ENCODE measurements at regions not wholly inside any gene's neighbourhood (a gene's known extent, or its start where the extent isn't known, plus 50 kb on each side); places are given as distances from the start of the nearest gene placed in this dataset.

DNA sequence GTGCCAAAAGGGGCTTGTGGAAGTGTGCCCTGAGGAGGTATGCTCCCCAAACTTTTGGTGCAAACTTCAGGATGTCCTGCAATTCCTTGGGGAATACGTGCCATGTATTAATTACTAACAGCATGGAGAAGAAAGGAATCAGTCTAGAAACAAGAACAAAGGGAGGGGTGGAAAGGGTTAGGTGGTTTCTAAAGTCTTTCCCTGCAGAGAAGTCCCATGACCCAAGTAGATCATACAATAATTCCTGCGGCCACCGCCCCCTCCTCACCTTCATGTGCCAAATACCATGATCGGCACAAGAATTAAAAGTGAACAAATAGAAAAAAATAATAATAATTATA, 258.2 kb downstream of the PLPP3 start:
- no peak for TF ChIP-seq HCFC1 (IDR thresholded peaks at IDR 0.05; ENCODE audit: low read length)
- TF ChIP-seq BCL11A (IDR thresholded peaks at IDR 0.05; ENCODE audit: low read depth, low read length): no peak
- no peak overlapping the region for H3K9ac ChIP-seq (ENCODE audit: control insufficient read depth, insufficient read depth, low read length)
- WGBS (ENCODE audit: insufficient coverage, insufficient replicate concordance, low lambda C conversion rate, missing lambda C conversion rate): 70% methylated on average over 4 of the region's 4 CpGs
- ChIA-PET SMC1A (ENCODE audit: uncharacterized antibody, unreplicated experiment) (interaction anchor here (1.1 to 1.8 kb wide), 2 partner anchors 18 to 25 kb away, joined by 3 to 8 read pairs; no protein-coding TSS in a partner anchor), POLR2A (interaction anchor here (0.7 kb wide), 1 partner anchor 85 kb away, joined by 6 read pairs; no protein-coding TSS in a partner anchor), CTCF (interaction anchor here (1.5 to 1.7 kb wide), 2 partner anchors 20 to 256 kb away, joined by 3 to 4 read pairs; no protein-coding TSS in a partner anchor), RAD21 (ENCODE audit: unreplicated experiment) (interaction anchor here (0.9 kb wide), 1 partner anchor 15 kb away, joined by 3 read pairs; no protein-coding TSS in a partner anchor)
- H4K20me1 ChIP-seq (ENCODE audit: control insufficient read depth, insufficient read depth): no peaks in the 10 kb centered on the region
- FAIRE-seq (no peak), DNase-seq (ENCODE audit: low read depth, low spot score) (no peak), ATAC-seq (no peak)
- no peak overlapping the region for H2AFZ ChIP-seq (ENCODE audit: control insufficient read depth, low read depth, low read length)
- no peak overlapping the region for H3K4me3 ChIP-seq
- in situ Hi-C loops (cut with MboI): no loop called here
- H3K27me3 ChIP-seq (replicated peaks in 1 of 2; ENCODE audit: control insufficient read depth in 2 of 2, insufficient read depth in 2 of 2, low read length in 1 of 2): no peaks in the 10 kb centered on the region
- no peak overlapping the region for H3K27ac ChIP-seq (ENCODE audit: control insufficient read depth, insufficient read depth)
- H3K4me2 ChIP-seq (ENCODE audit: control insufficient read depth, insufficient read depth): no peak overlapping the region
- intact Hi-C loops (cut with micrococcal nuclease; ENCODE audit: unreplicated experiment): no loop called here
- H3K9me3 ChIP-seq (replicated peaks; ENCODE audit: control insufficient read depth, insufficient read depth, low read length): no peaks in the 10 kb centered on the region
- H3K36me3 ChIP-seq (ENCODE audit: control insufficient read depth in 2 of 2, insufficient read depth in 2 of 2, low read length in 1 of 2): no peaks in the 10 kb centered on the region
- H3K79me2 ChIP-seq (ENCODE audit: control insufficient read depth, insufficient read depth, low read length): no peaks in the 10 kb centered on the region
- H3K4me1 ChIP-seq (ENCODE audit: control insufficient read depth, insufficient read depth, low read length): no peaks in the 10 kb centered on the region
- BruUV-seq (replicated peaks): no TSS peak

DNA sequence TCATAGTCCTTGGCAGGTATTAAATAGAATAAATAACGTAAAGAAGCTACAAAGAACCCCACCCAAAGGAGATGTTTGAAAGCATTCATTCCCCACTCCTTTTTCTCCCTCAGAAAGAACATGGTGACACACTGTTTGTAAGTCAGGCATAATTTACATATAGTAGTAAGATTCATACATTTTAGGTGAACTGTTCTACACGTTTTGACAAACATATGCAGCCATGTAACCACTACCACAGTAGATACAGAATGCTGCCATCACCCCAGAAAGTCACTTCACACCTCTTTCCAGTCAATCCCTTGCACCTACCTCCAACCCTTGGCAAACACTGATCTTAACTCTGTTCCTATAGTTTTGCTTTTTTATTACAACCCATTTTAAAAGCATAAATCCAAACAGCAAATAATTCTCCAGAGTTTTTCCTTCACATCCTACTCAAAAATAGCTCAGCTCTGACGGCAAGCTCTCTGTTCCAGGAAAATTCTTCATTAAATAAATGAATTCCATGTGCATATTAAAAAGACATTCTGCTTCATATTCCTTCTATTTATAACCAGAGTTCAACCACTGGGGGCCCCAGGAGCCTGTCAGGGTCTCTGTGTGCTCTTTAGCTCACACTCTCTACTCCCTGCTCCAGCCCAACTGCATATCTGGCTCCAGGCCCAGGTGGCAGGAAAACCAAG, 258.8 kb downstream of the PLPP3 start:
- no peak for FAIRE-seq
- Histone ChIP-seq H3K27ac (ENCODE audit: control insufficient read depth, insufficient read depth) (no peak overlapping the region), H3K9me3 (replicated peaks; ENCODE audit: control insufficient read depth, insufficient read depth, low read length) (no peaks in the 10 kb centered on the region), H3K79me2 (ENCODE audit: control insufficient read depth, insufficient read depth, low read length) (no peaks in the 10 kb centered on the region), H3K4me1 (ENCODE audit: control insufficient read depth, insufficient read depth, low read length) (no peaks in the 10 kb centered on the region), H2AFZ (ENCODE audit: control insufficient read depth, low read depth, low read length) (no peak overlapping the region), H4K20me1 (ENCODE audit: control insufficient read depth, insufficient read depth) (no peaks in the 10 kb centered on the region), H3K27me3 (replicated peaks in 1 of 2; ENCODE audit: control insufficient read depth in 2 of 2, insufficient read depth in 2 of 2, low read length in 1 of 2) (no peaks in the 10 kb centered on the region), H3K4me2 (ENCODE audit: control insufficient read depth, insufficient read depth) (no peak overlapping the region), H3K36me3 (ENCODE audit: control insufficient read depth in 2 of 2, insufficient read depth in 2 of 2, low read length in 1 of 2) (no peaks in the 10 kb centered on the region), H3K4me3 (no peak overlapping the region), H3K9ac (ENCODE audit: control insufficient read depth, insufficient read depth, low read length) (no peak overlapping the region)
- in situ Hi-C loops (cut with MboI) (no loop called here), intact Hi-C loops (cut with micrococcal nuclease; ENCODE audit: unreplicated experiment) (no loop called here)
- no peak for DNase-seq (ENCODE audit: low read depth, low spot score)
- ChIA-PET RAD21 (ENCODE audit: unreplicated experiment) (interaction anchor here (0.6 to 1.4 kb wide), 6 partner anchors 9 to 256 kb away, joined by 3 to 4 read pairs (median 3); no protein-coding TSS in a partner anchor), POLR2A (interaction anchor here (2.6 kb wide), 1 partner anchor 10 kb away, joined by 7 read pairs; no protein-coding TSS in a partner anchor), CTCF (interaction anchor here (0.9 to 1.7 kb wide), 5 partner anchors 10 to 256 kb away, joined by 3 to 4 read pairs (median 3); no protein-coding TSS in a partner anchor), SMC1A (ENCODE audit: uncharacterized antibody, unreplicated experiment) (interaction anchor here (1.0 to 2.6 kb wide), 5 partner anchors 10 to 138 kb away, joined by 3 to 19 read pairs (median 8); no protein-coding TSS in a partner anchor)
- no peak for ATAC-seq
- BruUV-seq (replicated peaks): no TSS peak
- 12% methylated on average over 3 of the region's 3 CpGs for WGBS (ENCODE audit: insufficient coverage, insufficient replicate concordance, low lambda C conversion rate, missing lambda C conversion rate)
- TF ChIP-seq, protein P1, sequence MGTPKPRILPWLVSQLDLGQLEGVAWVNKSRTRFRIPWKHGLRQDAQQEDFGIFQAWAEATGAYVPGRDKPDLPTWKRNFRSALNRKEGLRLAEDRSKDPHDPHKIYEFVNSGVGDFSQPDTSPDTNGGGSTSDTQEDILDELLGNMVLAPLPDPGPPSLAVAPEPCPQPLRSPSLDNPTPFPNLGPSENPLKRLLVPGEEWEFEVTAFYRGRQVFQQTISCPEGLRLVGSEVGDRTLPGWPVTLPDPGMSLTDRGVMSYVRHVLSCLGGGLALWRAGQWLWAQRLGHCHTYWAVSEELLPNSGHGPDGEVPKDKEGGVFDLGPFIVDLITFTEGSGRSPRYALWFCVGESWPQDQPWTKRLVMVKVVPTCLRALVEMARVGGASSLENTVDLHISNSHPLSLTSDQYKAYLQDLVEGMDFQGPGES (IDR thresholded peaks at IDR 0.05): no peak
- TF ChIP-seq ATF7 (IDR thresholded peaks at IDR 0.05; ENCODE audit: low read depth) (no peak), SMAD1 (IDR thresholded peaks at IDR 0.05; ENCODE audit: low read depth, partially characterized antibody) (no peak), ZNF207 (IDR thresholded peaks at IDR 0.05; ENCODE audit: borderline replicate concordance) (no peak), RAD21 (IDR thresholded peaks at IDR 0.05; ENCODE audit: insufficient read depth, low read depth, low read length) (no peak), CREB1 (IDR thresholded peaks at IDR 0.05; ENCODE audit: low read depth) (no peak), CBX5 (IDR thresholded peaks at IDR 0.05; ENCODE audit: low read depth) (no peak)
- TF ChIP-seq, protein P2, sequence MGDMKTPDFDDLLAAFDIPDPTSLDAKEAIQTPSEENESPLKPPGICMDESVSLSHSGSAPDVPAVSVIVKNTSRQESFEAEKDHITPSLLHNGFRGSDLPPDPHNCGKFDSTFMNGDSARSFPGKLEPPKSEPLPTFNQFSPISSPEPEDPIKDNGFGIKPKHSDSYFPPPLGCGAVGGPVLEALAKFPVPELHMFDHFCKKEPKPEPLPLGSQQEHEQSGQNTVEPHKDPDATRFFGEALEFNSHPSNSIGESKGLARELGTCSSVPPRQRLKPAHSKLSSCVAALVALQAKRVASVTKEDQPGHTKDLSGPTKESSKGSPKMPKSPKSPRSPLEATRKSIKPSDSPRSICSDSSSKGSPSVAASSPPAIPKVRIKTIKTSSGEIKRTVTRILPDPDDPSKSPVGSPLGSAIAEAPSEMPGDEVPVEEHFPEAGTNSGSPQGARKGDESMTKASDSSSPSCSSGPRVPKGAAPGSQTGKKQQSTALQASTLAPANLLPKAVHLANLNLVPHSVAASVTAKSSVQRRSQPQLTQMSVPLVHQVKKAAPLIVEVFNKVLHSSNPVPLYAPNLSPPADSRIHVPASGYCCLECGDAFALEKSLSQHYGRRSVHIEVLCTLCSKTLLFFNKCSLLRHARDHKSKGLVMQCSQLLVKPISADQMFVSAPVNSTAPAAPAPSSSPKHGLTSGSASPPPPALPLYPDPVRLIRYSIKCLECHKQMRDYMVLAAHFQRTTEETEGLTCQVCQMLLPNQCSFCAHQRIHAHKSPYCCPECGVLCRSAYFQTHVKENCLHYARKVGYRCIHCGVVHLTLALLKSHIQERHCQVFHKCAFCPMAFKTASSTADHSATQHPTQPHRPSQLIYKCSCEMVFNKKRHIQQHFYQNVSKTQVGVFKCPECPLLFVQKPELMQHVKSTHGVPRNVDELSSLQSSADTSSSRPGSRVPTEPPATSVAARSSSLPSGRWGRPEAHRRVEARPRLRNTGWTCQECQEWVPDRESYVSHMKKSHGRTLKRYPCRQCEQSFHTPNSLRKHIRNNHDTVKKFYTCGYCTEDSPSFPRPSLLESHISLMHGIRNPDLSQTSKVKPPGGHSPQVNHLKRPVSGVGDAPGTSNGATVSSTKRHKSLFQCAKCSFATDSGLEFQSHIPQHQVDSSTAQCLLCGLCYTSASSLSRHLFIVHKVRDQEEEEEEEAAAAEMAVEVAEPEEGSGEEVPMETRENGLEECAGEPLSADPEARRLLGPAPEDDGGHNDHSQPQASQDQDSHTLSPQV (IDR thresholded peaks at IDR 0.05): no peak
